IPS-18a (cell line): ENCODE measurements at regions not wholly inside any gene's neighbourhood (a gene's known extent, or its start where the extent isn't known, plus 50 kb on each side); places are given as distances from the start of the nearest gene placed in this dataset.
"Not testable (repeated sequence)": the region's sequence is repeated elsewhere in the genome, so short reads cannot be mapped to it uniquely, and the experiment has no call there.

Experiments used
- H3K27ac ChIP-seq: one replicate; pipeline ENCODE4 v1.5.1; 2013; ENCODE audit warnings: low read length
- H3K27me3 ChIP-seq: one replicate; pipeline ENCODE4 v1.6.1; 2013; ENCODE audit warnings: mild to moderate bottlenecking, low read length; ENCODE audit not compliant: control insufficient read depth, insufficient read depth
- H3K36me3 ChIP-seq: one replicate; pipeline ENCODE4 v1.6.1; 2013; ENCODE audit warnings: low read depth, low read length; ENCODE audit not compliant: control insufficient read depth
- H3K4me1 ChIP-seq: one replicate; pipeline ENCODE4 v1.6.1; 2013; ENCODE audit warnings: low read depth, low read length; ENCODE audit not compliant: control insufficient read depth
- H3K4me3 ChIP-seq: one replicate; pipeline ENCODE4 v1.5.1; 2013; ENCODE audit warnings: low read length
- H3K9ac ChIP-seq: one replicate; pipeline ENCODE4 v1.6.1; 2013; ENCODE audit warnings: mild to moderate bottlenecking, low read length, moderate library complexity
- H3K9me3 ChIP-seq: one replicate; pipeline ENCODE4 v1.6.1; 2013; ENCODE audit warnings: low read depth, low read length; ENCODE audit not compliant: control insufficient read depth

GRCh38 chr7:13627455-13627854 lies 362.0 kb downstream of the ETV1 start:
- no peak overlapping the region for H3K9ac ChIP-seq
- H3K27ac ChIP-seq = no peak overlapping the region
- peaks cover 8% of the 10 kb centered on the region for H3K4me1 ChIP-seq
- H3K9me3 ChIP-seq = no peaks in the 10 kb centered on the region
- H3K27me3 ChIP-seq = no peaks in the 10 kb centered on the region
- H3K4me3 ChIP-seq = no peak overlapping the region
- H3K36me3 ChIP-seq = no peaks in the 10 kb centered on the region

DNA sequence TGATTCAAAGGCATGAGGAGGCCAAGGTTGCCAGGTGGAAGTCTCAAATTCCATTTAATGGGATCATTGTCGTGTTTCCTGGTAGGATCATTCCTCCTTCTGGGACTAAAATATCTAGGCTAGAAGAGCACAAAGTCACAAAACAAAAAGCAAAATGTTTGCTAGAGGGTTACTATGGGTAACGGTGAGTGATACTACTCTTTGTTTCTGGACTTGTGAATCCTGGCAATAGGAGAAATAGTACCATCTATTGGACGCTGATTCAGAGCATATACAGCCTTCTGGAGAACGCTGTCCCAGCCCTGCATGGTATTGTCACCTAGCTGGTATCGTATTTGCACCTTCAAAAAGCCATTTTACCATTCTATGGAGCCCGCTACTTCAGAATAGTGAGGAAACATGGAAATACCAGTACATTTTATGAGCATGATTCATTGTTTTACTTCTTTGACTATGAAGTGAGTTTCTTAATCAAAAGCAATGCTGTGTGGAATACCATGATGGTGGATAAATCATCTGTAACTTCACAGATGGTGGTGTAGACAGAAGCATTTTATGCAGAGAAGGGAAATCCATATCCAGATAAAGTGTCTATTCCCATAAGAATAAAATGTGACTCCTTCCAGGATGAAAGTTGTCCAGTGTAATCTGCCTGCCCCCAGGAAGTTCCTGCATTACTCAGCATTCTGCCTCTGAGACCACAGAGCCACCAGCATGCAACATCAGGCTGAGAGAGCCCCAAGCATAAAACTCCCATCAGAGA lies 361.0 kb downstream of the ETV1 start:
- H3K9ac ChIP-seq = no peak overlapping the region
- no peak overlapping the region for H3K4me3 ChIP-seq
- H3K27me3 ChIP-seq = no peaks in the 10 kb centered on the region
- H3K9me3 ChIP-seq = no peaks in the 10 kb centered on the region
- no peaks in the 10 kb centered on the region for H3K4me1 ChIP-seq
- H3K27ac ChIP-seq = no peak overlapping the region
- H3K36me3 ChIP-seq = no peaks in the 10 kb centered on the region

- not testable (repeated sequence) for H3K9me3 ChIP-seq, H3K36me3 ChIP-seq, H3K4me1 ChIP-seq, H3K9ac ChIP-seq, H3K27ac ChIP-seq, H3K27me3 ChIP-seq, H3K4me3 ChIP-seq
Measured at GRCh38 chr7:13631207-13632049, 358.0 kb downstream of the ETV1 start.

GRCh38 chr7:13633857-13634256 lies 355.6 kb downstream of the ETV1 start:
- H3K9ac ChIP-seq = no peak overlapping the region
- no peak overlapping the region for H3K4me3 ChIP-seq
- no peaks in the 10 kb centered on the region for H3K27me3 ChIP-seq
- no peak overlapping the region for H3K27ac ChIP-seq
- no peaks in the 10 kb centered on the region for H3K36me3 ChIP-seq
- H3K9me3 ChIP-seq = no peaks in the 10 kb centered on the region
- H3K4me1 ChIP-seq = no peaks in the 10 kb centered on the region

- Histone ChIP-seq H3K4me1 (no peaks in the 10 kb centered on the region), H3K27me3 (no peaks in the 10 kb centered on the region), H3K9ac (no peak overlapping the region), H3K27ac (no peak overlapping the region), H3K36me3 (no peaks in the 10 kb centered on the region), H3K4me3 (no peak overlapping the region), H3K9me3 (no peaks in the 10 kb centered on the region)
Measured at GRCh38 chr7:13639396-13639795, 350.1 kb downstream of the ETV1 start.

GRCh38 chr7:13641714-13642113 lies 347.8 kb downstream of the ETV1 start:
- no peak overlapping the region for H3K27ac ChIP-seq
- no peaks in the 10 kb centered on the region for H3K4me1 ChIP-seq
- no peaks in the 10 kb centered on the region for H3K9me3 ChIP-seq
- H3K4me3 ChIP-seq = no peak overlapping the region
- H3K27me3 ChIP-seq = no peaks in the 10 kb centered on the region
- H3K36me3 ChIP-seq = no peaks in the 10 kb centered on the region
- no peak overlapping the region for H3K9ac ChIP-seq

DNA sequence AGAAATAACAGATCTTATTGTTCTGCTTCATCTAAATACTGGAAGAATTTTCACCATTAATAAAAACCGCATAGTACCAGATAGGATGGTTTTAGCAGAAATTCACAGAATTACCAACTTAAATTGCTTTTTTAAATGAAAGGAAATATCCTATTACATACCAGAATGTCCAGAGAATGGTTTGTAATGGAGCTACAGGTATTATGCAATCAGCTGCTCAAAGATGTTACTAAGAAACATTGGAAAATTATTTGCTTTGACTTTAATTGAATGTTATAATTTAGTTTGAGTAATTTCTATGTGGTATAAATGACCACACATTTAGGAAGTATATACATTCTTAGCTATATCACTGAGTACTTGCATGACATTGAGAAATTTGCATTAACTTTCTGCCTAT lies 338.3 kb downstream of the ETV1 start:
- peaks cover 5% of the 10 kb centered on the region for H3K4me1 ChIP-seq
- H3K27ac ChIP-seq = no peak overlapping the region
- H3K27me3 ChIP-seq = no peaks in the 10 kb centered on the region
- no peak overlapping the region for H3K9ac ChIP-seq
- H3K4me3 ChIP-seq = no peak overlapping the region
- no peaks in the 10 kb centered on the region for H3K36me3 ChIP-seq
- no peaks in the 10 kb centered on the region for H3K9me3 ChIP-seq

- H3K4me3 ChIP-seq = no peak overlapping the region
- no peak overlapping the region for H3K27ac ChIP-seq
- H3K36me3 ChIP-seq = no peaks in the 10 kb centered on the region
- H3K9me3 ChIP-seq = peaks cover 4% of the 10 kb centered on the region
- H3K27me3 ChIP-seq = no peaks in the 10 kb centered on the region
- H3K4me1 ChIP-seq = no peaks in the 10 kb centered on the region
- no peak overlapping the region for H3K9ac ChIP-seq
Measured at GRCh38 chr7:13656330-13656729, 333.1 kb downstream of the ETV1 start.

- Histone ChIP-seq H3K9ac (no peak overlapping the region), H3K9me3 (peaks cover 3% of the 10 kb centered on the region), H3K27me3 (no peaks in the 10 kb centered on the region), H3K4me3 (no peak overlapping the region), H3K4me1 (no peaks in the 10 kb centered on the region), H3K36me3 (no peaks in the 10 kb centered on the region), H3K27ac (no peak overlapping the region)
Measured at GRCh38 chr7:13673290-13673689, 316.2 kb downstream of the ETV1 start.

- Histone ChIP-seq H3K4me1 (no peaks in the 10 kb centered on the region), H3K27ac (no peak overlapping the region), H3K27me3 (no peaks in the 10 kb centered on the region)
Measured at GRCh38 chr7:13682626-13683025, 306.8 kb downstream of the ETV1 start.

DNA sequence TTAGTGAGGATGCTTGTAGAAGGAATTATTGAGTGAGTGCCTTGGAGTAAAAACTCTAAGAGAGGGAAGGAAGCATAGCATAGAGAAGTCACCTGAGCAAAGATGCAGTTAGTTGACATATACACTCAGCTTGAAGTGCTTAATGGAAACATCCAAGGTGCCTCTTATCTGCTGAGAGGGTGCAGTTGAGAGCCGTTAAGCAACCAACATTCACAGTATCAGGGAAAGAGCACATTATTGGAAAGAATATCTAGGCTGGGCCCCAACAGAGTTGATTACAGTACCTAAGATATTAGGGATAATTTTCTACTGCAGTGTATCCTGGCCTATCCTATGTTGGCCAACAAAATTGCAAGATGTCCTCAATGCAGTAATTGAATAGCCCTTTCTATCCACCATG lies 302.0 kb downstream of the ETV1 start:
- Histone ChIP-seq H3K27ac (no peak overlapping the region), H3K27me3 (no peaks in the 10 kb centered on the region), H3K36me3 (no peaks in the 10 kb centered on the region), H3K9ac (no peak overlapping the region), H3K4me3 (no peak overlapping the region), H3K9me3 (no peaks in the 10 kb centered on the region), H3K4me1 (no peaks in the 10 kb centered on the region)

More at GRCh38 chr7:13682626-13683025, 306.8 kb downstream of the ETV1 start:
- Histone ChIP-seq H3K36me3 (no peaks in the 10 kb centered on the region), H3K9me3 (peaks cover 12% of the 10 kb centered on the region), H3K9ac (no peak overlapping the region), H3K4me3 (no peak overlapping the region)

DNA sequence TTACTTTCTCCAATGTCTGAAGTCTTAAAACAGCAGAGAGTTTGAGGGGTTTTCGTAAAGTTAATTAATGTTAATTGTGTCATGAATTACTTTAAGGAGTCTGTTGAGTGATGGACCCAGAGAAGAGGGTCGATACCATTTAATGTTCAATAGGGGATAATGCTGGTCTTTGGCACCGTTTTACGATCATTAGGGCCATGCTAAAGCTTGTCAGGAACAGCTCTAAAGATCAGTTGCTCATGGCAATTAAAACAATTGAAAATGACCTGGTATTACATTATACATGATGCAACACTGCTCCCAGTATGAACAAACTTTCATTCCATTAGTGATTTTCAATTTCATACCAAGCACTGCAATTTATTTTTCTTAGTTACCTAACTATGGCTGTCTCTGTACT lies 296.9 kb downstream of the ETV1 start:
- H3K4me1 ChIP-seq = no peaks in the 10 kb centered on the region
- H3K4me3 ChIP-seq = no peak overlapping the region
- H3K27ac ChIP-seq = no peak overlapping the region
- no peaks in the 10 kb centered on the region for H3K27me3 ChIP-seq
- H3K9me3 ChIP-seq = no peaks in the 10 kb centered on the region
- no peaks in the 10 kb centered on the region for H3K36me3 ChIP-seq
- no peak overlapping the region for H3K9ac ChIP-seq
